ENCODE measurements at regions not wholly inside any gene's neighbourhood (a gene's known extent, or its start where the extent isn't known, plus 50 kb on each side); places are given as distances from the start of the nearest gene placed in this dataset.

- Histone ChIP-seq H3K4me1 (ENCODE audit: control insufficient read depth, insufficient read depth, low read length) (no peaks in the 10 kb centered on the region), H3K9me3 (ENCODE audit: control insufficient read depth, insufficient read depth, low read length) (no peaks in the 10 kb centered on the region), H4K8ac (ENCODE audit: low read depth in 2 of 2, low read length in 2 of 2) (no peak overlapping the region), H4K5ac (ENCODE audit: low read depth, low read length) (no peak overlapping the region), H2BK5ac (ENCODE audit: low read depth, low read length, poor library complexity, severe bottlenecking) (no peak overlapping the region), H3K79me1 (ENCODE audit: low read depth in 1 of 2, low read length in 2 of 2) (no peaks in the 10 kb centered on the region), H2AFZ (replicated peaks; ENCODE audit: low read length, poor library complexity) (no peak overlapping the region), H3K9ac (ENCODE audit: low read depth, low read length) (no peak overlapping the region), H3K27me3 (ENCODE audit: control insufficient read depth, insufficient read depth, low read length) (no peaks in the 10 kb centered on the region), H3K4me3 (ENCODE audit: insufficient read depth, low read depth, low read length) (no peak overlapping the region), H2BK15ac (ENCODE audit: low read depth, low read length) (no peak overlapping the region), H4K20me1 (ENCODE audit: insufficient read depth, low read length) (no peaks in the 10 kb centered on the region), H3K27ac (ENCODE audit: insufficient read depth, low read length) (no peak overlapping the region), H3K36me3 (ENCODE audit: control insufficient read depth, insufficient read depth, low read length) (no peaks in the 10 kb centered on the region), H4K91ac (ENCODE audit: insufficient read depth, low read depth, low read length) (no peak overlapping the region), H3K4me2 (ENCODE audit: low read depth, low read length) (no peak overlapping the region), H2BK20ac (ENCODE audit: low read depth, low read length) (no peak overlapping the region), H3K23ac (ENCODE audit: low read depth, low read length) (no peak overlapping the region), H2AK5ac (ENCODE audit: low read depth, low read length) (no peak overlapping the region), H3K9me1 (ENCODE audit: insufficient read depth, low read length) (no peaks in the 10 kb centered on the region), H2AK9ac (replicated peaks; ENCODE audit: low read depth, low read length, poor library complexity) (peak overlapping the region; percentile 55), H3K4ac (ENCODE audit: low read depth, low read length) (no peak overlapping the region), H3K56ac (ENCODE audit: extremely low read depth, insufficient read depth, low read length) (no peak overlapping the region), H3K18ac (ENCODE audit: low read depth, low read length) (no peak overlapping the region), H3K14ac (replicated peaks; ENCODE audit: low read depth, low read length) (no peak overlapping the region), H2BK120ac (ENCODE audit: low read depth, low read length) (no peak overlapping the region)
- POLR2A ChIA-PET (ENCODE audit: unreplicated experiment) = no interaction called here
- ATAC-seq (ENCODE audit: low read depth) (no peak), DNase-seq (no peak)
- in situ Hi-C loops (cut with MboI; ENCODE audit: low sequenced_read_pairs) = no loop called here
- BruUV-seq (replicated peaks) = no TSS peak
- dilution Hi-C loops (cut with HindIII; ENCODE audit: low sequenced_read_pairs, unreplicated experiment) = no loop called here
- CTCF ChIA-PET = no interaction called here
- no CpG with 5 or more reads among the region's 2 CpGs for WGBS, 2 experiments (ENCODE audit: extremely low coverage in 2 of 2, insufficient read length in 1 of 2)
- no peak for TF ChIP-seq SMC3 (IDR thresholded peaks at IDR 0.05; ENCODE audit: low read depth, low read length)
- no peak for TF ChIP-seq MAFK (IDR thresholded peaks at IDR 0.05; ENCODE audit: low read depth, low read length)
- no peak for TF ChIP-seq CTCF (conservative IDR thresholded peaks at IDR 0.05; ENCODE audit: low read depth, low read length)
- no peak for TF ChIP-seq ELK1 (IDR thresholded peaks at IDR 0.05; ENCODE audit: borderline replicate concordance, low read depth, low read length)
- no peak for TF ChIP-seq CHD1 (IDR thresholded peaks at IDR 0.05; ENCODE audit: low read depth, low read length)
- intact Hi-C loops (cut with micrococcal nuclease) = no loop called here
These were observed 173.8 kb upstream of the SOX21 start for GRCh38 chr13:94886191-94886590.
